ENCODE measurements at regions not wholly inside any gene's neighbourhood (a gene's known extent, or its start where the extent isn't known, plus 50 kb on each side); places are given as distances from the start of the nearest gene placed in this dataset.

- TF ChIP-seq CTCF (IDR thresholded peaks at IDR 0.05; ENCODE audit: low read depth, low read length, poor library complexity, severe bottlenecking), result no peak
- no peak for TF ChIP-seq EZH2phosphoT487 (IDR thresholded peaks at IDR 0.05; ENCODE audit: borderline replicate concordance, low read length)
These were observed 348.5 kb upstream of the ACTBL2 start for GRCh38 chr5:57831090-57831489.

All from DOHH2 (cell line).